ENCODE measurements at regions not wholly inside any gene's neighbourhood (a gene's known extent, or its start where the extent isn't known, plus 50 kb on each side); places are given as distances from the start of the nearest gene placed in this dataset.

GRCh38 chrX:96483647-96484160 lies 200.9 kb upstream of the DIAPH2 start:
- TF ChIP-seq POLR2AphosphoS5 (IDR thresholded peaks at IDR 0.05; ENCODE audit: low read depth, low read length), result no peak
- TF ChIP-seq GABPA (IDR thresholded peaks at IDR 0.05; ENCODE audit: borderline replicate concordance, insufficient read depth, low read length), result no peak
- no peak for TF ChIP-seq POLR2A (IDR thresholded peaks at IDR 0.05; ENCODE audit: control extremely low read depth in 1 of 2, low read depth in 2 of 2, low read length in 2 of 2)
- no peak for TF ChIP-seq CTCF (IDR thresholded peaks at IDR 0.05; ENCODE audit: control extremely low read depth in 1 of 3, insufficient read depth in 1 of 3, low read depth in 1 of 3, low read length in 3 of 3)
